BJ (cell line): ENCODE measurements at regions not wholly inside any gene's neighbourhood (a gene's known extent, or its start where the extent isn't known, plus 50 kb on each side); places are given as distances from the start of the nearest gene placed in this dataset.
A peak's percentile ranks its signal among the peaks of the same experiment; 100 is the strongest.

Experiments
- CTCF ChIA-PET: fragments of 350-600 bp; formaldehyde crosslinking; extraction: SDS; loops from one replicate; lab custom pipeline; 2021; ENCODE audit warnings: antibody characterized with exemption, inconsistent platforms; lab: Yijun Ruan, JAX
- POLR2A ChIA-PET: fragments of 300-600 bp; sonication (Branson Sonifier 250); formaldehyde crosslinking; extraction: SDS; loops from one replicate; lab custom pipeline; 2021; ENCODE audit warnings: antibody characterized with exemption; lab: Charles Lee
- DNase-seq: peaks from one replicate; pipeline ENCODE4 v3.0.0-alpha.2; 2011; ENCODE audit warnings: low read depth
- H3K27me3 ChIP-seq: 2 replicates; pipeline ENCODE4 v1.6.0; 2011; ENCODE audit warnings: low read length; ENCODE audit not compliant: control insufficient read depth, insufficient read depth
- H3K36me3 ChIP-seq: 2 replicates; pipeline ENCODE4 v1.5.1; 2011; ENCODE audit warnings: low read length; ENCODE audit not compliant: control insufficient read depth, insufficient read depth
- H3K4me3 ChIP-seq: 2 replicates; pipeline ENCODE4 v1.5.1; 2011; ENCODE audit warnings: low read depth, mild to moderate bottlenecking, control low read depth, low read length
- TF ChIP-seq, protein P1 (sequence below): IDR thresholded peaks from 2 replicates; pipeline ENCODE4 v1.5.1; 2011; ENCODE audit warnings: low read depth, mild to moderate bottlenecking, control low read depth, inconsistent platforms, low read length, moderate library complexity; ENCODE audit not compliant: insufficient read depth

- POLR2A ChIA-PET = no interaction called here
Observed at GRCh38 chr10:36354633-36355032, 712.5 kb upstream of the FZD8 start.

DNA sequence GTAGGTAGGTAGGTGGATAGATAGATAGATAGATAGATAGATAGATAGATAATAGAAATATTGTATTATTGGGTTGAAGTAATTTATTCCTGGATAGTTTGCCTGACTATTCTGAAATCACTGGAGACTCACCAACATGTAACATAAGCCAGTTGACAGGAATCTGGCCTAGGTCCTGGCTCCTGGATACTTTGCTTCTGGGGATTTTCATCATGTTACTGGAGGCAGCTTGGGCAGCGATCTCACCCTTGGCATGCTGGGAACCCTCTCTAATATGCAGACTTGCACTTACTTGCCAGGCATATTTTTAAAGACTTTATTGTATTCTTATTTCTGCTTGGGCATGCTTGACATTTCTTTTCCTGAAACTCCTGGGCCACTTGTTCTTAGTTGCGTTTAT is 709.1 kb upstream of the FZD8 start:
- Histone ChIP-seq H3K4me3 (no peak overlapping the region), H3K27me3 (no peaks in the 10 kb centered on the region), H3K36me3 (no peaks in the 10 kb centered on the region)
- TF ChIP-seq, protein P1, sequence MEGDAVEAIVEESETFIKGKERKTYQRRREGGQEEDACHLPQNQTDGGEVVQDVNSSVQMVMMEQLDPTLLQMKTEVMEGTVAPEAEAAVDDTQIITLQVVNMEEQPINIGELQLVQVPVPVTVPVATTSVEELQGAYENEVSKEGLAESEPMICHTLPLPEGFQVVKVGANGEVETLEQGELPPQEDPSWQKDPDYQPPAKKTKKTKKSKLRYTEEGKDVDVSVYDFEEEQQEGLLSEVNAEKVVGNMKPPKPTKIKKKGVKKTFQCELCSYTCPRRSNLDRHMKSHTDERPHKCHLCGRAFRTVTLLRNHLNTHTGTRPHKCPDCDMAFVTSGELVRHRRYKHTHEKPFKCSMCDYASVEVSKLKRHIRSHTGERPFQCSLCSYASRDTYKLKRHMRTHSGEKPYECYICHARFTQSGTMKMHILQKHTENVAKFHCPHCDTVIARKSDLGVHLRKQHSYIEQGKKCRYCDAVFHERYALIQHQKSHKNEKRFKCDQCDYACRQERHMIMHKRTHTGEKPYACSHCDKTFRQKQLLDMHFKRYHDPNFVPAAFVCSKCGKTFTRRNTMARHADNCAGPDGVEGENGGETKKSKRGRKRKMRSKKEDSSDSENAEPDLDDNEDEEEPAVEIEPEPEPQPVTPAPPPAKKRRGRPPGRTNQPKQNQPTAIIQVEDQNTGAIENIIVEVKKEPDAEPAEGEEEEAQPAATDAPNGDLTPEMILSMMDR = no peak
- CTCF ChIA-PET = no interaction called here
- POLR2A ChIA-PET = no interaction called here
- no peak for DNase-seq

More at GRCh38 chr10:36354633-36355032, 712.5 kb upstream of the FZD8 start:
- H3K4me3 ChIP-seq = no peak overlapping the region
- H3K27me3 ChIP-seq = no peaks in the 10 kb centered on the region
- CTCF ChIA-PET = no interaction called here
- no peaks in the 10 kb centered on the region for H3K36me3 ChIP-seq
- TF ChIP-seq, protein P1 = no peak
- DNase-seq = no peak

DNA sequence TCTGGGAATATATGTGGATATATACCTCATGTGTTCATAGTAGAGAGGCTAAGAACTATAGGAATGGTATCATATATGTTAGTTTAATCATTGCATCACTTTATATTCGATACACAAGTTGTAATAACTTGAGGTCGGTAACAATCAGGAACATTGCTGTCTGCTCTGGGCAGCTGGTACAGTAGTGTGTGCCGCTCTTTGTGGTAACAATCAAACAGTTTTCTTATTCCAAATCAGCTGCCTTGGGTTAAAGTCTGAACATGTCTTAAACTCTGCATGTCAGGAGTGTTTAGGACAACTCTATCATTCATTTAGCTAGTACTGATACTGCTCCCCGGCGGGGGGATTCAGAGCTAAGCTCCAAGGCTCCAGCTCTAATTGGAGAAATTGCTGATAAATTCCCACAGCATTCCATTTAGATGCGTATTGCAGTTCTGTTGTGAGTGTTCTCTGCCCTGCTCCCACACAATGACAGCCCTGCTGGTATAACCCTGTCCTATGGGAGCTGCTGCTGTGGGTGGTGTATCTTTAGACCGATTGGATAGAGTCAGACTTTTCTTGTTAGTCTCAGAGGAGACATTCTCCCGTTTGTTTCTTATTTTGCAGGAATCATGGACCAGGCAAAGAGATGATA is 707.5 kb upstream of the FZD8 start:
- Histone ChIP-seq H3K36me3 (no peaks in the 10 kb centered on the region), H3K27me3 (no peaks in the 10 kb centered on the region), H3K4me3 (no peak overlapping the region)
- CTCF ChIA-PET = no interaction called here
- peak; percentile 39 for DNase-seq
- TF ChIP-seq, protein P1 = no peak
- POLR2A ChIA-PET = no interaction called here

- CTCF ChIA-PET = no interaction called here
- POLR2A ChIA-PET = no interaction called here
- Histone ChIP-seq H3K4me3 (no peak overlapping the region), H3K27me3 (no peaks in the 10 kb centered on the region), H3K36me3 (no peaks in the 10 kb centered on the region)
- DNase-seq = no peak
- TF ChIP-seq, protein P1 = no peak
Observed at GRCh38 chr10:36345807-36346206, 703.7 kb upstream of the FZD8 start.

DNA sequence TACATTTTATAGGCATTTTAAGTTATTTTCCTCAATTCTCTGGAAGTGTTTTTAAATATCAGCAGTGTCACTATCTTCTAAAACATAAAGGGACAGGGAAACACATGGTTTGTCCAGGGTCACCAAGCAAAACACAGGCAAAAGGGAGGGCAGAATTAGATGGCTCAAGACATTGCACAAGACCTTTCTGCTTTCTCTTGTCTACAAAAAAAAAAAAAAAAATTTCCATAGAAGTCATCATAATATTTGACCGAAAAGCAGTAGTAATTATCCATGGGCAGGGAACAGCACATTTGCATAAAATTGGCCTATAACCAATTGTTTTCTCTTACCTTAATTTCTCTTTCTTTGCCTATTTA is 703.1 kb upstream of the FZD8 start:
- H3K4me3 ChIP-seq = no peak overlapping the region
- no peaks in the 10 kb centered on the region for H3K36me3 ChIP-seq
- TF ChIP-seq, protein P1 = no peak
- ChIA-PET CTCF (no interaction called here), POLR2A (no interaction called here)
- no peak for DNase-seq
- H3K27me3 ChIP-seq = no peaks in the 10 kb centered on the region
